ENCODE measurements at regions not wholly inside any gene's neighbourhood (a gene's known extent, or its start where the extent isn't known, plus 50 kb on each side); places are given as distances from the start of the nearest gene placed in this dataset.

GRCh38 chr2:6538607-6539006 is 327.1 kb downstream of the CMPK2 start:
- H2BK120ac ChIP-seq (ENCODE audit: low read depth, low read length, poor library complexity, severe bottlenecking) = no peak overlapping the region
- no peak overlapping the region for H4K5ac ChIP-seq (ENCODE audit: insufficient read length, low read depth, low read length)
- Mint-ChIP-seq H3K9me3 (peaks cover 0 to 3% of the 10 kb centered on the region in 2 experiments; a peak in 3 of 5 replicates), H3K27ac (no peak overlapping the region), H3K4me1 (peaks cover 21 to 26% of the 10 kb centered on the region in 2 experiments), H3K4me3 (no peak overlapping the region), H3K36me3 (ENCODE audit: insufficient read depth in 1 of 3, low read depth in 3 of 3) (no peaks in the 10 kb centered on the region), H3K27me3 (ENCODE audit: low read depth) (no peaks in the 10 kb centered on the region)
- no peak overlapping the region for H2BK15ac ChIP-seq (ENCODE audit: low read depth, low read length)
- H3K9ac ChIP-seq (ENCODE audit: extremely low read depth, insufficient read length, low read length) = no peak overlapping the region
- no peak overlapping the region for H2AFZ ChIP-seq (ENCODE audit: low read length)
- H3K23ac ChIP-seq (ENCODE audit: insufficient read length, low read depth, low read length) = no peak overlapping the region
- no peak overlapping the region for H3T11ph ChIP-seq (ENCODE audit: low read length)
- DNase-seq = no peak
- no peaks in the 10 kb centered on the region for H3K23me2 ChIP-seq (ENCODE audit: insufficient read length, low read depth, low read length, poor library complexity, severe bottlenecking)
- WGBS (ENCODE audit: extremely low coverage, insufficient read length, low lambda C conversion rate) = no CpG with 5 or more reads among the region's 2 CpGs
- no peak for TF ChIP-seq CTCF (conservative IDR thresholded peaks at IDR 0.05)
- H3K18ac ChIP-seq (ENCODE audit: insufficient read length, low read depth, low read length) = no peak overlapping the region
- H2BK12ac ChIP-seq (ENCODE audit: insufficient read length, low read depth, low read length) = no peak overlapping the region
- H3K27me3 ChIP-seq (ENCODE audit: insufficient read depth, low read length) = no peaks in the 10 kb centered on the region
- no peak overlapping the region for H2AK5ac ChIP-seq (ENCODE audit: insufficient read length, low read length)
- no peak overlapping the region for H3K14ac ChIP-seq (ENCODE audit: insufficient read depth, low read length)
- no peaks in the 10 kb centered on the region for H3K4me1 ChIP-seq (ENCODE audit: insufficient read depth, low read length)
- H3K56ac ChIP-seq (ENCODE audit: insufficient read length, low read depth, low read length) = no peak overlapping the region
- H4K91ac ChIP-seq (ENCODE audit: insufficient read length, low read depth, low read length) = no peak overlapping the region
- no peak overlapping the region for H3K4me2 ChIP-seq (ENCODE audit: insufficient read depth, insufficient read length, low read length)
- H3K4ac ChIP-seq (ENCODE audit: low read depth, low read length) = no peak overlapping the region
- H2BK20ac ChIP-seq (ENCODE audit: low read depth, low read length, poor library complexity, severe bottlenecking) = no peak overlapping the region
- no peak overlapping the region for H3K27ac ChIP-seq (ENCODE audit: insufficient read length, low read depth, low read length)
- H3K79me1 ChIP-seq (ENCODE audit: insufficient read depth, low read depth, low read length, poor library complexity, severe bottlenecking) = no peaks in the 10 kb centered on the region
- H2BK5ac ChIP-seq (ENCODE audit: insufficient read length, low read length) = no peak overlapping the region
- no peaks in the 10 kb centered on the region for H3K9me3 ChIP-seq (ENCODE audit: control insufficient read depth, low read depth, low read length)
- no peaks in the 10 kb centered on the region for H3K79me2 ChIP-seq (ENCODE audit: insufficient read depth, low read length)
- H4K8ac ChIP-seq (replicated peaks; ENCODE audit: insufficient read length, low read depth, low read length) = no peak overlapping the region
- no peaks in the 10 kb centered on the region for H4K20me1 ChIP-seq (ENCODE audit: control insufficient read depth, insufficient read depth, insufficient read length)

Data from H9 (cell line).